HG03520 (cell line): ENCODE measurements at regions not wholly inside any gene's neighbourhood (a gene's known extent, or its start where the extent isn't known, plus 50 kb on each side); places are given as distances from the start of the nearest gene placed in this dataset.
"Not testable (repeated sequence)": the region's sequence is repeated elsewhere in the genome, so short reads cannot be mapped to it uniquely, and the experiment has no call there.

Source experiments
- ATAC-seq: cut with Tn5 transposase; IDR thresholded peaks from one replicate; pipeline ENCODE4 v1.9.1; 2021; ENCODE audit warnings: mild to moderate bottlenecking, moderate library complexity; ENCODE audit not compliant: unreplicated experiment

GRCh38 chr3:148525621-148526020, 172.1 kb upstream of the AGTR1 start:
- not testable (repeated sequence) for ATAC-seq

DNA sequence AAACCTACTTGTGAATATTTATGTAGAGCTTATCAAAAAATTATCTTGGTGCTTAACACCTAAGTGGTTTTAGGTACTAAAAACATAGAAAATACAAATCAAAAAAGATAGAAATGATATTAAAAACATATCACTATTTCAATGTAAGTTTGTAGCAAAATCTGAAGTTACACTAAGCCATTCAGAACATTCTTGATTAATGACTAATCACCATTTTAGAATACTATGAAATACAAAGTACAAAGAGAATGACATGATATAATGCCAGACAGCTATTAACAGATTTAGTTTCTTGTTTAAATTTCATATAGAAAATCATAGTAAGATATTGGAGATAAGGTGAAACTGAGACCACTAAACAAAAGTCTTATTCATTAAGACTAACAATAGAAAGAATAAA, 169.7 kb upstream of the AGTR1 start:
- no peak for ATAC-seq

- no peak for ATAC-seq
These were observed 165.9 kb upstream of the AGTR1 start for GRCh38 chr3:148531836-148532235.

DNA sequence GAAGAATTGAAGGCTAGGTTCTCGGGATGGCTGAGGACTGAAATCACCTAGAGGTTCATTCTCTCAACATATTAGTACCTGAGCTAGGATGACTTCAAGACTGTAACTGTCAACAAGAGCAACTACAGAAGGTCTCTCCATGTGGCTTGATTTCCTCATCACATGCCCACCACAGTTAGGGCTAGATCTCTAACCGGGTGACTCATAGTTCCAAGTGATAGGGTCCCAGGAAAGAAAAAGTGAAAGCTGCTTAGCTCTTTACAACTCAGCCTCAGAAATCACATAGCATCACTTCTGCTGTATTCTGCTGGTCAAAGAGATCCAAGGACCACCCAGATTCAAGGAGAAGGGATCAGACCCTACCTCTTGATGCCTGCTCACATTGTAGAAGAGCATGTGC, 165.4 kb upstream of the AGTR1 start:
- no peak for ATAC-seq

- ATAC-seq = no peak
These were observed 164.9 kb upstream of the AGTR1 start for GRCh38 chr3:148532774-148533173.

- no peak for ATAC-seq
These were observed 163.4 kb upstream of the AGTR1 start for GRCh38 chr3:148534089-148534988.

GRCh38 chr3:148535001-148535400, 162.7 kb upstream of the AGTR1 start:
- ATAC-seq = no peak

GRCh38 chr3:148540266-148540665, 157.4 kb upstream of the AGTR1 start:
- ATAC-seq = no peak

- no peak for ATAC-seq
These were observed 156.9 kb upstream of the AGTR1 start for GRCh38 chr3:148540851-148541250.

DNA sequence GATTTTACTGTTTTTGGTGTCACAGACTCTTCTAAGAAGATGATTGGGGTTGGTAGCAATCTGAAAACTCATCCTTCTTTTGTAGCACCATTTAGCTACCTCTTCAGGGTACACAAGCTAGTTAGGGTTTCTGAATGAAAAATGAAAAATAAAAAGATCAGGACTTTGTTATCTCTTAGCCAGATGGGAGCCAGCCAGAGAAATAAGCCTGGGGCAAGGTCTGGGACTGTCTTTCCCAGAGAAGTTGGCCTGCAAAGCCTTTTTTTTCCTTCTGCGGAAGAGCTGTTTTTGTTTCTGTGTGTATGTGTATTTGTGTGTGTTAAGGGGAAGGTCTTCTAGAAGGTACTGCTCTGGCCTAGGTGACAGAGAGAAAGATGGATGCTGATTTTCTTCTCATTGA, 150.7 kb upstream of the AGTR1 start:
- ATAC-seq = no peak

- ATAC-seq = no peak
These were observed 145.9 kb upstream of the AGTR1 start for GRCh38 chr3:148551767-148552260.

DNA sequence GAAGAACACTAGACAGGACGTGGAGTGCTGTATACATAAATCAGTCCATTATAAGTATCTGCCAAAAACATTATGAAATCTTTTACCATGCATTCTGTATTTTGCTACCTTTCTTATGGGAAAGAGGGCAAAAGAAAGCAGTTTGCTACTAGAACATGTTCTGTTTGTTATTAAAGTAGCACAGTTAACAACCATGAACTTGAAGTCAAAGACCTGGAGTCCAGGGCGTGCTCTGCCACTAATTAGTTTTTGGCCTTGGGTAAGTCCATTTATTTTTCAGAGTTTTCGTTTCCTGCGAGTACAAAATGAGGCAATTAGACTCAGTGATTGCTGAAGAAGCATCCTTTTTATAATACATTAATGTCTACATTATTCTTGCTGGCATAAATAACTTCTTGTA, 143.3 kb upstream of the AGTR1 start:
- ATAC-seq = no peak

- ATAC-seq = no peak
These were observed 141.0 kb upstream of the AGTR1 start for GRCh38 chr3:148556664-148557063.

- not testable (repeated sequence) for ATAC-seq
These were observed 120.1 kb upstream of the AGTR1 start for GRCh38 chr3:148577579-148577978.

DNA sequence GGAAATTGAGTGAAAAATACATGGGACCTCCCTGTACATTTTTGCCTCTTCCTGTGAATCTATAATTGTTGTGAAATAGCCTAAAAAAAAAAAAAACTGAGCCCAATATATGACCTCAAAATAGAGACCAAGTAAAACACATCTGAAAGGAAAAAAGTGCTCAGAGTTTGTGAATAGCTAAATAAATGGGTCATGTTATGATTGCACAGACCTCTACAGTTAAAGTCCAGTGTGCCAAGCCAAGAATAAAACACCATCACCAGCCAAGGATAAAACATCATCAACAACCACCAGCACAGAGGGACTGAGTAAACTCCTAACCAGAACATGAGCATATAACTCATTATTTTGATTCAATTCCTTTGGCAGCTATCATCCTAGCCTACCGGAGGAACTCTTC, 115.6 kb upstream of the AGTR1 start:
- no peak for ATAC-seq

GRCh38 chr3:148583793-148584192, 113.9 kb upstream of the AGTR1 start:
- ATAC-seq = no peak

- ATAC-seq = no peak
These were observed 113.3 kb upstream of the AGTR1 start for GRCh38 chr3:148584438-148584837.

DNA sequence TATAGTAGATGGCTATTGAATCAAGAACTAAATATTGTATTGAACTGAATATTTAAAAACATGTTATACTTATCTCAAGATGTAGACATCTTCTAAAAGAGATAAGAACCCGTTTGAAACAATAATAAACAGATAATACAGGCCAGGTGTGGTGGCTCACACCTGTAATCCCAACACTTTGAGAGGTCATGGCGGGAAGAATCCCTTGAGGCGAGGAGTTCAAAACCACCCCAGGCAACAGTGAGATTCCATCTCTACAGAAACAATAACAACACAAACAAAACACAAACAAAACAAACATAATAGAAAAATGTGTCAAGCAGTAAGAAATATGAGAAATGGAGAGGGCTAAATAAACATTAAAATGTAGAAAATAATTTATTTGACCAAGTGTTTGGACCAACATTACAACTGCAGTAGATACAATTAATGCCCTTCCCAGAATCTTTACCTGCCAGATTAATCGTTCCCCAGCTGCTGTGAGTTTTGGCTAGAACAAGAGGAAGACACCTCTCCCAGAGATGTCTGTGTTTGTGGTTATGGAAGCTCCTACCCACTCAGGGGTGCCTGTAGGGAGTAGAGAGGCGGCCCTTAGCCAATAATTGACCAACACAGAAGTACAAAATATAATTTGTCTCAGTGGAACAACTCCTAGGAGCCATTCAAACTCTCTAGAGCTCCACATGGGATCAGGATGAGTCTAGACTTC, 111.9 kb upstream of the AGTR1 start:
- ATAC-seq = no peak

DNA sequence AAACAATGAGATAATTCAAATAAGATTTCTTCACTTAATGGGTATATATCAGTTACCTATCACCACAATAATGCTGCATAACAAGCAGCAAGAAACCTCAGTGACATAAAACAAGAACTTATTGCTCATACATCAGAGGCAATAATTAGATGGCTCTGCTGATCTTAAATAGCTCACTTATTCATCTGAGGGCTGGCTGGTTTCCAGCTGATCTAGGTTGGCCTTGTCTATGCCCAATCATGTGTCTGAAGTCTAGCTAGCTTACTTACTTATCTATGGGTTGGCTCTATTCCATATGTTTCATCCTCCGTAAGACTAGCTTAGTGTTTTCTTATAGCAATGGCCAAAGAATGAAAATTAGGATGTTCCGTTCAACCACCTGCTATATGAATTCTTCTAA, 109.4 kb upstream of the AGTR1 start:
- no peak for ATAC-seq

DNA sequence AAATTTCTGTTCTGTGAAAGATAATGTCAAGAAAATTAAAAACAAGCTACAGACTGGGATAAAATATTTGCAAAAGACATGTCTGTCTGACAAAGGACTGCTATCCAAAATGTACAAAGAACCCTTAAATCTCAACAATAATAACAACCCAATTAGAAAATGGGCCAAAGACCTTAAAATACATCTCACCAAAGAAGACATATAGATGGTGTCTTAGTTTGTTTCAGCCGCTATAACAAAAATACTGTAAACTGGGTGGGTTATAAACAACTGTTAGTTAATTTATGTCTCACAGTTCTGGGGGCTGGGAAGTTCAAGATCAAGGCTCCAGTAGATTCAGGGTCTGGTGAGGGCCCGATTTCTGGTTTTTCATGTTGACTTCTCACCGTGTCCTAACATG, 106.2 kb upstream of the AGTR1 start:
- ATAC-seq = no peak

GRCh38 chr3:148598619-148599018, 99.1 kb upstream of the AGTR1 start:
- no peak for ATAC-seq

- no peak for ATAC-seq
These were observed 98.2 kb upstream of the AGTR1 start for GRCh38 chr3:148599481-148599880.
